NCI-H345 treated with DMSO at 0.1 percent for 48 hours (cell line): ENCODE measurements at regions not wholly inside any gene's neighbourhood (a gene's known extent, or its start where the extent isn't known, plus 50 kb on each side); places are given as distances from the start of the nearest gene placed in this dataset.
"Not testable (repeated sequence)": the region's sequence is repeated elsewhere in the genome, so short reads cannot be mapped to it uniquely, and the experiment has no call there.

Experiments used
- DNase-seq: peaks from one replicate; lab custom pipeline; 2025; ENCODE audit not compliant: unreplicated experiment; lab: John Stamatoyannopoulos, UW

- DNase-seq = no peak
Measured at GRCh38 chr5:67989456-67989855, 226.1 kb upstream of the PIK3R1 start.

DNA sequence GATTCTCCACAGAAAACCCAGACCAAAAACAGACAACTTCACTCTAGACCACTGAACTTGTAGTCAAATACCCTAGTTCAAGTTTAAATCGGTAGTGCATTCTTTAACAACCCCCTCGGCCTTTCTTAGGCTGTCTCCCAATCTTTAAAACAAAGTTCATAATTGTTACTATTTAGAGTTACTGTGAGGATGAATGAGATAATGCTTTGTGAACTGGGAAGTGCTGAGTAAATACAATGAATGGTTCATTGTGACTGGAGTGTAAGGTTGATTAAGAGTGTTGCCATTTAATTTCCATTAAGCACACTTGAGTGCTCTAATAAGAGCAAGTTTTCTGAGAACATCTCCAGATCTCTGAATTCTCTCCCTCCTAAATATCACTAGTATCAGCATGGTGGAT is 228.8 kb upstream of the PIK3R1 start:
- no peak for DNase-seq

DNA sequence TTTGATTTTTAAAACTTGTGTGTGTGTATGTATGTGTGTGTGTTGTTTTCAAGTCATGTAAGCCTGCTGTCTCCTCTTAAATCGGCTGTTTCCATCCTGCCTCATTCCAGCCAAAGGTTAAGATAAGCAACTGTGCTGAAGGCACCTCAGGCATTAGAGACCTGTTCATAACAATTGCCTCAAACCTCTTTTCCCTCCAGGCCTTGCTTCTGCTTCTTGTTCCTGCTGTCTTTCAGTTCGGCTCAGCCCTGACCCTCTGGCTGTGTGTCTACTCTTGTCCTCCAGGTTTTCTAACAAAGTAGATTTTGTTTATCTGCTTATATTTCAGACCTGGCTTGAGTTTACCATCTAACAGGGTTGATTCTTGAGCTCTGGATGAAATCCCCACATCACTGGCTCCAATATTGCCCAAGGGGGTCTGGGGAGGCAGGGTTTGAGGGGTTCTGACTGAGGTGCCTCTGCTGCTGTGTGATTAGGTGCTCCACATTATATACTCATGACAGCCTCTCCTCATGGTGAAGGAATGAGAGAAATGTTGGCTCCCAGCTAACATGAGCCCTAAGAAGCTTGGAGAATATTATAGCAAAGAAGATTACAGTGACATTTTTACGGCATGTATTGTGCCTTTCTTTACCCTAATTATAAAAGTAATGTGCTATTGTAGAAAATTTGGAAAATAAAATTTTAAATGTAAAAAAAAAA is 229.7 kb upstream of the PIK3R1 start:
- no peak for DNase-seq

- DNase-seq = no peak
Measured at GRCh38 chr5:67984546-67984945, 231.0 kb upstream of the PIK3R1 start.

DNA sequence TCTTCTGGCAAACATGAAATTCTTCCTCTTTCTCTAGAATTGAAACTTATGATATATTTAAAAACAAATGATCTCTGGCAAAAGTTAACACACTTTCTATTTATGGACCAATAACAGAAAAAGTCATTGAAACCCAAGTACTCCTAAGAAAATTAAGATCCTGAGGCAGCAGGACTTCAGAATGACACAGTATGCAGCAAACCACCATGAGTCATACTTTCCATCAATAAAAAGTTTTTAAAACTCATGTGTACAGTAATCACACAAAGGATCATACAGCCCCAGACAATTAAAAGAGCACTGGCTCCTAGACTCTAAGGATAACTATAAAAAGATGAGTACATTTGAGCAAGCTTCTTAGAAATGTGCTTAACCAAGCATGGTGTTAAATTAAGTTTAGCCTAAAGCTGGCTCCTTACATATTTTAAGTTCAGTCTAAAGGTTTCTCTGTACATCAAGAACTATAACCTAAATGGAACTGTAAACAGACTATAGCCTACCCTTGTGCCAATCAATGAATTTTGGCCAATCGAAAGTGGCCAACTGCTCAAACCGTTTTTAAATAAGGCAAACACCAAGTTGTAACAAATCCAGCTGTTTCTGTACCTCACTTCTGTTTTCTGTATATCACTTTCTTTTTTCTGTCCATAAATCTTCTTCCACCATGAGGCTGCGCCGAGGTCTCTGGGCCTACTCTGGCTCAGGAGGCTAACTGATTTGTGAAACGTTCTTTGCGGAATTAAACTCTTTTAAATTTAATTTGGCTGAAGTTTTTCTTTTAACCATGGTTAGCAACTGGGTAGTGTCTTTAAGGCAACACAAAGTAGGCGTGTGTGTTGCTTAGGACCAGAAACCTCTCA is 232.1 kb upstream of the PIK3R1 start:
- no peak for DNase-seq

DNA sequence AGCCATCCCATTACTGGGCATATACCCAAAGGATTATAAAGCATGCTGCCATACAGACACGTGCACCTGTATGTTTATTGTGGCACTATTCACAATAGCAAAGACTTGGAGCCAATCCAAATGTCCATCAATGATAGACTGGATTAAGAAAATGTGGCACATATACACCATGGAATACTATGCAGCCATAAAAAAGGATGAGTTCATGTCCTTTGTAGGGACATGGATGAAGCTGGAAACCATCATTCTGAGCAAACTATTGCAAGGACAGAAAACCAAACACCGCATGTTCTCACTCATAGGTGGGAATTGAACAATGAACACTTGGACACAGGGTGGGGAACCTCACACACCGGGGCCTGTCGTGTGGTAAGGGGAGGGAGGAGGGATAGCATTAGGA is 233.4 kb upstream of the PIK3R1 start:
- DNase-seq = not testable (repeated sequence)

DNA sequence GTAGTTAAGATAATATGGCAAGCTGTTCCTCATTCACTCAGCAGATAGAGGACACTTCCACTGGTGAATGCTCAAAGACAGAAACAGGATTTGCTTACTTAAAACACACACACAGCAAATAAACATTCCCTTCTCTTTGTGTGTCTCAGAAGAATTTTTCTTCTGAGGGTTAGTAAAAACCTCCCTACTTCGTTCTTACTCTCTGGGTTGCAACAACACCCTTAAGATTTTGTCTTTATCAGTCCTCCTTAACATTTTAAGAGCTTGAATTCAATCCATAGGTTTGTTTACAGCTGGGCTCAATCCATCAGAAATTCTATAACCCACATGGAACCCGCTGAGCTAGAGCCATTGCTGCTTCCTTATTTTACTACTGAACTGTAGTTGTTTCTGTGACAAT is 237.4 kb upstream of the PIK3R1 start:
- no peak for DNase-seq

GRCh38 chr5:67976891-67977601 is 238.5 kb upstream of the PIK3R1 start:
- DNase-seq = no peak

DNA sequence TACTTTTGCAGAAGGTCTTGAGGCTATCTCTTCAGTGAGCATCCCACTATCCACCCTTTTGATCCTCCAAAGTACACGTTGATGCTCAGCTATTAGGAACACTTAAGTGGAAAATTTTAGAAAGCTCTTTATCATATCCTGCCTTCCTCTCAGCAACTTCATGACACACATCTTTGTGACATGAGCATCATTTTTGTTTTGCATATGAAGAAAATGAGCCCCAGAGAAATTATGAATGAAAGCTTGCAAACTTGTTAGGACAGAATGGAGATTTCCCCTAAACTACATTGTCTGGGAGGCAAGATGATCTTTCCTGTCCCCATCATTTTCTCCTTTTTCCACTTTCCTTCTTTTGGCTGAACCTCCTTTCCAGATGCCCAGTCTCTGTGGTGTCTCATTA is 239.4 kb upstream of the PIK3R1 start:
- DNase-seq = no peak

DNA sequence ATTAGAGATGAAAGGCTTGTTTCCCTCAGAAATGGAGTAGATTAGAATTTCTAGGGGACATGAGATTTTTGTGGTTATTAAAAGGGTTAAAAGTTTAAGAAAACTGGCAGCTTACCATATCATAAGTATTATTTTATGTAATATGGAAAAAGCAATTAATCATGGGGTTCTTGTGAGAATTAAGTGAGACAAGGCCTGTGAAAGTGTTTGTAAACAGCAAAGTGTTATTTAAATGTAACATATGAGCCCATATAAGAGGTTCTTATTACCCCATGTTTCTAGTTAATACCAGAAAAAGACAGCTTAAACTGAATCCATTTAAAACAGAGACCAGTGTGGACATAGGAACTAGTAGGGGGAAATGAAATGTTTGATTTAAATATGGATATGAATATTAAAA is 241.1 kb upstream of the PIK3R1 start:
- DNase-seq = no peak

- DNase-seq = no peak
Measured at GRCh38 chr5:67974054-67974453, 241.5 kb upstream of the PIK3R1 start.

GRCh38 chr5:67971971-67972821 is 243.4 kb upstream of the PIK3R1 start:
- DNase-seq = no peak

- no peak for DNase-seq
Measured at GRCh38 chr5:67971223-67971830, 244.2 kb upstream of the PIK3R1 start.

GRCh38 chr5:67969631-67970030 is 245.9 kb upstream of the PIK3R1 start:
- no peak for DNase-seq

- DNase-seq = no peak
Measured at GRCh38 chr5:67969176-67969575, 246.4 kb upstream of the PIK3R1 start.

- DNase-seq = no peak
Measured at GRCh38 chr5:67966712-67967111, 248.8 kb upstream of the PIK3R1 start.

DNA sequence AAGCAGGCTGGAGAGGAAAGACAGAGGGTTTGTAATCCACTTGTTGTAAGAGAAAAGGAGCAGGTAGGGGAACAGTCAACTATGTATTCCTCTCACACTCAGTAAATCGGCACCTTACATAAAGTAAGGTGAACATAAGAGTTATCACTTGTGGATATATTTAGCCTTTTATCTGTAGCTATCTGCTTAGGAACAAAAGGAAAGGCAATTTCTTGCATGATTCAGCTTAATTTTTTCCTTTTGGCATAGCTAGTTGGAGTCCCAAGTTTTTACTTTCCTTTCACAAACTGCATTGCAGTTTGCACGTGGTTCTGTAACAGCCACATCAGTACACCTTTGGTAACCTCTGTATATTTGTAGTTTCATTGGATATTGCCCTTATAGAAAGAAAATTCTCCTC is 250.9 kb upstream of the PIK3R1 start:
- DNase-seq = no peak

DNA sequence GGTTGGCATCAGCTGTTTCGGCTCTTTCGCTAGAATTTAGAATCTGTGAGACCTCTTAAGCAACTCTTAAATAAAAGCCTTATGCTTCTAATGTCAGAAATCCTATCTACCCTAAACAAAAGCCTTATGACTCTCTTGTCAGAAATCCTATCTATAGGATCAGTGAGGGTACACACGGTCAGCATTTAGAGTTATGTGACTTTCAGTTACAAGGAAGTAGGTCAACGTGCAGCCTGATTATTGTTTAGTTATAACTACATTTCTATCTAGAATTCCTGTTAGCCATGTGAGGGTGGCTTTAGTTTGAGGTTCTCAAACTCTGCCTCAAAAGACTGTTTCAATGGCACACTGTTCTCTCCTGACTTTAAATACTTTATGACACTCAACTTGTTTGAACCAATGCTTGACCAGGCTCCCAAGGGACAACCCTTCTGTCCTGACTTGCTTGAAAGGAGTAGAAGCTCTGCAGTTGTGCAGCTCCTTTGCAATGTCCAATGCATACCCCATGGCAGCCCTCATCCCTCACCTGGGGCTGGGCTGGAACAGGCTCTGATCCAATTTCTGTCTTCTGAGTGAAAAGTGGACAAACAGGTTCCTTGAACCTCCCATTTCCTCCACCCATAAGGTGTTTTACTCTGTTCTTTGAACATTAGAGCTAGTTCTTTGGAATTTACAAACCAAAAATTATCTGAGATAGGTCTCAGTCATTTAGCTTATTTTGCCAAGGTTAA is 251.6 kb upstream of the PIK3R1 start:
- DNase-seq = no peak

GRCh38 chr5:67960939-67961338 is 254.6 kb upstream of the PIK3R1 start:
- no peak for DNase-seq

DNA sequence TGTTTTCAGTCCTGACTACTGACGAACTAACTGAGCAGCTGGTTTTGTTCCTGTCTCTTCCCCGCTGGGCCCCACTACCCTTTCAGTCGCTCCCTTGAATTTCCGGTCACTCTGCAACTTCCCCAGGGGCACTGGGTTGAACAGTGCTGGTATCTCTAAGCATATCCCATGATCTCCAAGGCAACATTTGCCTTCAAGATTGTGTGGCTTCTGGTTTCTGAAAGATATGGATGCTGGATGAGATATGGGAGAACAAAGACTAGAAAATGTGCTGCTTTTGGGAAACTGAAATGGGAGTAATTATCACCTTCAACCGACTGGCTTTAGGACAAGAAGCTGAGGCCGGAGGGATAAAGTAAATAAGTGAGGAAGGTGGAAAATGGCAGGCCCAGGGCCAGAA is 258.2 kb upstream of the PIK3R1 start:
- no peak for DNase-seq
